AG10803 (cell line): ENCODE measurements at regions not wholly inside any gene's neighbourhood (a gene's known extent, or its start where the extent isn't known, plus 50 kb on each side); places are given as distances from the start of the nearest gene placed in this dataset.

Experiments
- DNase-seq: peaks from one replicate; pipeline ENCODE4 v3.0.0; 2010; ENCODE audit warnings: low read depth
- H3K4me3 ChIP-seq: 2 replicates; pipeline ENCODE4 v1.5.1; 2011; ENCODE audit warnings: mild to moderate bottlenecking, low read length, control low read depth
- TF ChIP-seq, protein P1 (sequence below): conservative IDR thresholded peaks from 2 replicates; pipeline ENCODE4 v1.5.1; 2011; ENCODE audit warnings: mild to moderate bottlenecking, low read length, control low read depth, inconsistent platforms

DNA sequence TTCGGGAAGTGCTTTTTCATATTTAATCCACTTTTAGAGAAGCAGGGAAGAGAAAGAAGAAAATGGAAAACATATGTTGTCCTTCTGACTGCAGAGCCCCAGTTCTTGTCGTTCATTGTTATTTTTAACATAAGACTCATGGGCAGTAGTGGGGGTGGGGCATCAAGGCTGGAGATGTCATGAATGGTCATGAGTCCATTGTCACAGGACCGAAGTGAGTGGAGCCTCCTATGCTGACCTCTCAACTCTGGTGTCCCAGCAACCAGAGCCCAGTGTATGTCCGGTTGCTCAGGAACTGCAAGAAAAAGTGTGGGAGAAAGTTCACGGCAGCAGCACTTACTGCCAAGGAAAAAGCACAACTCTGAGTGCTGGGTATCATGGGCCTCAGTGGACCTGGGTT, 108.6 kb downstream of the BANF2 start:
- no peak overlapping the region for H3K4me3 ChIP-seq
- TF ChIP-seq, protein P1, sequence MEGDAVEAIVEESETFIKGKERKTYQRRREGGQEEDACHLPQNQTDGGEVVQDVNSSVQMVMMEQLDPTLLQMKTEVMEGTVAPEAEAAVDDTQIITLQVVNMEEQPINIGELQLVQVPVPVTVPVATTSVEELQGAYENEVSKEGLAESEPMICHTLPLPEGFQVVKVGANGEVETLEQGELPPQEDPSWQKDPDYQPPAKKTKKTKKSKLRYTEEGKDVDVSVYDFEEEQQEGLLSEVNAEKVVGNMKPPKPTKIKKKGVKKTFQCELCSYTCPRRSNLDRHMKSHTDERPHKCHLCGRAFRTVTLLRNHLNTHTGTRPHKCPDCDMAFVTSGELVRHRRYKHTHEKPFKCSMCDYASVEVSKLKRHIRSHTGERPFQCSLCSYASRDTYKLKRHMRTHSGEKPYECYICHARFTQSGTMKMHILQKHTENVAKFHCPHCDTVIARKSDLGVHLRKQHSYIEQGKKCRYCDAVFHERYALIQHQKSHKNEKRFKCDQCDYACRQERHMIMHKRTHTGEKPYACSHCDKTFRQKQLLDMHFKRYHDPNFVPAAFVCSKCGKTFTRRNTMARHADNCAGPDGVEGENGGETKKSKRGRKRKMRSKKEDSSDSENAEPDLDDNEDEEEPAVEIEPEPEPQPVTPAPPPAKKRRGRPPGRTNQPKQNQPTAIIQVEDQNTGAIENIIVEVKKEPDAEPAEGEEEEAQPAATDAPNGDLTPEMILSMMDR: no peak
- DNase-seq: peak; percentile 68

DNA sequence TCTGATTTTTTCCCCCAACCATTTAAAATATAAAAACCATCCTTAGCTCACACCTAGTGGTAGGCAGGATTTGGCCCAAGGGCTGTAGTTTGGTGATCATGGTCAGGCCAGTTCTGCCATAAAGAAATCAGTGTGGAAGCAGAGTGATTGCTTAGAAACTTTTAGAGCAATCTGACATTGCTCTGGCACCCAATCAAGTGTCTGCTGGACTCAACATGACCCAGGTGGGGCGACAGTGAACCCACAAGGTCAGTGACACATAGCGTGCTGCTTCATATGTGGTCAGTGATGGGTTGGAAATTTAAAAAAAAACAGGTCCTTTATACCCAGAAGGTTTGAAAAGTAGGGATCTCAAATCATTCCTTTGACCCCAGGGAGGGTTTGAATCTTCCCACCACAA, 107.9 kb downstream of the BANF2 start:
- DNase-seq: peak; percentile 34

GRCh38 chr20:17806739-17807441, 107.1 kb downstream of the BANF2 start:
- TF ChIP-seq, protein P1: no peak
- peak; percentile 83 for DNase-seq
- H3K4me3 ChIP-seq: peak overlapping the region; percentile 1

More for the DNA sequence above, 107.9 kb downstream of the BANF2 start:
- H3K4me3 ChIP-seq: no peak overlapping the region
- TF ChIP-seq, protein P1: no peak

- H3K4me3 ChIP-seq: no peak overlapping the region; the same call in 1 of the 2 replicates
- DNase-seq: no peak
- TF ChIP-seq, protein P1: no peak
Measured at GRCh38 chr20:17806107-17806506, 106.3 kb downstream of the BANF2 start.

GRCh38 chr20:17803765-17804164, 104.0 kb downstream of the BANF2 start:
- TF ChIP-seq, protein P1: no peak
- H3K4me3 ChIP-seq: no peak overlapping the region
- DNase-seq: no peak

GRCh38 chr20:17799575-17800227, 99.9 kb downstream of the BANF2 start:
- no peak for DNase-seq
- no peak overlapping the region for H3K4me3 ChIP-seq
- TF ChIP-seq, protein P1: no peak

- H3K4me3 ChIP-seq: no peak overlapping the region
- TF ChIP-seq, protein P1: no peak
- no peak for DNase-seq
Measured at GRCh38 chr20:17798601-17799000, 98.8 kb downstream of the BANF2 start.
